GM13977 (cell line): ENCODE measurements at regions not wholly inside any gene's neighbourhood (a gene's known extent, or its start where the extent isn't known, plus 50 kb on each side); places are given as distances from the start of the nearest gene placed in this dataset.

ENCODE experiments used
- DNase-seq: peaks from one replicate; pipeline ENCODE4 v3.0.0; 2012; ENCODE audit warnings: low spot score
- CTCF ChIP-seq: IDR thresholded peaks from 2 replicates; pipeline ENCODE4 v1.5.1; 2012; ENCODE audit warnings: mild to moderate bottlenecking, control low read depth; ENCODE audit not compliant: insufficient read depth; ENCODE audit errors: extremely low read depth, missing control alignments
- in situ Hi-C: fragments of 300-500 bp; cut with MboI; formaldehyde crosslinking; loops from one replicate; pipeline ENCODE4 v1.12.0; 2022; ENCODE audit warnings: low sequenced_read_pairs, low pct_unique_long_range_greater_than_20kb, mixed read lengths, inconsistent platforms; ENCODE audit not compliant: unreplicated experiment

DNA sequence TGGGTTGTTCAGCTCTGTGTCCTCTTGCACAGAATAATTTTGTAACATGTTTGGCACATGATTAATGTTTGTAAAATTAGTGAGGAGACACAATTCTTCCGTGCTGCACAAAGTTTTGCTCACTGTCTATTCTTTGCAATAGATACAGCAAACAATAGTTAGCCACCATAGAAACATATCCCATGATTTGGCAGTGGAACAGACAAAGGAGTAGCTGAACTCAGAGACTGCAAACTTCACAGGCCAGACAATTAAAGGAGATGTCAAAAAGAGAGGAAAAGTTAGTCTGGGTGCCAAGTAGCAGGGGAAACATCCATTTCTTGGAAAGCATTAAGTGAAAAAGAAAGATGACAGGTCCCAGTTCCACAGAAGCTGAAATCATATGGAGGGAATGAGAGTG lies 267.4 kb upstream of the NRXN1 start:
- TF ChIP-seq CTCF: no peak
- in situ Hi-C loops: no loop called here
- DNase-seq: no peak

DNA sequence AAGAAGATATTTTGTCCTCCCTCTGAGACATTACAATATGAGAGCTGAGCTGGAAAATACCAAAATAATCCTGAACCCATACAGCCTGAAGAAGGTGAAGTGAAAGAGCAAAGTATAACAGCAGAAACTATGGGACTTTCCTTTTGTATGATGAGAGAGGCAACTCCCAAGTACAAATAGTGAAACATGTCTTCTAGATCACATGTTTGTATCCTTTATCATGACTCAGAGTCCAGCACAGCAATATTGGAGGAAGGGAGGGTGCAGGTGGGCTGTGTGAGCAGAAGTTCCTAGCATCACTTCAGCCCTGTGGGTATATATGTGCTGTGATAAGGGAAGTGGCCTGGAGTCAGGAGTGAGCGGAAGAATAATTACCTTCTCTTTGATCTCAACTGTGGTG lies 265.6 kb upstream of the NRXN1 start:
- in situ Hi-C loops: no loop called here
- no peak for TF ChIP-seq CTCF
- no peak for DNase-seq

DNA sequence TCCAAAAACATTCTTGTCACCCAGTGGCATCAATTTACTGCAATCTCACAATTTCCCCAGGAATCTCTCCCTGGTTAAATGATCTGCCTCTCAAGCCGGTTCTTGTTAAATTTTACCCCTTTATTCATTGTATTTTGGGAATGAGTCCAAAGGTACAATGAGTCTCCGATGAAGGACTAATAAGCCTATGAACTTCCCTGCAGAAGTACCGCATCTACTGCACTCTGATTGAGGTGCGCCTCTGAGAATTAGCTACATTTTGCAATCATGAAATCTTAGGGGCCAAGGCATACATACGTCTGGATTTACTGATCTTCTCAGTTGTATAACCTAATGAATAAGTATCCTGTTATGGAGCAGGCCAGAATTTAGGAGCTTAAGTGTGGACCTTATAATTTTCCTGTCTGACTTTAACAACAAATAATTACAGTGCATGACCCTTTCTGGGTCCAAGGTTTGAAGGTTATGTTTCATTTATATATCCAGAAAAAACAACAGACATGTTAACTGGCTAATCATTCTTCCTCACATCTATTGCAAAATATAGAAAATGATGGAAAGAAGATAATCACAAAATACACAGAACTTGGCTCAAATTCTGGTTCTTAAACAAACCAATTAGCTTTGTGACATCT lies 261.8 kb upstream of the NRXN1 start:
- DNase-seq: no peak
- in situ Hi-C loops: no loop called here
- TF ChIP-seq CTCF: no peak

GRCh38 chr2:51291762-51292551 lies 260.0 kb upstream of the NRXN1 start:
- no peak for DNase-seq
- TF ChIP-seq CTCF: no peak
- in situ Hi-C loops: no loop called here

- in situ Hi-C loops: no loop called here
- no peak for TF ChIP-seq CTCF
- DNase-seq: no peak
Observed at GRCh38 chr2:51290725-51291124, 258.8 kb upstream of the NRXN1 start.

GRCh38 chr2:51289045-51289444 lies 257.1 kb upstream of the NRXN1 start:
- DNase-seq: no peak
- no peak for TF ChIP-seq CTCF
- in situ Hi-C loops: no loop called here
